CD4-positive, alpha-beta T cell treated with Interleukin-17A for 4 hours (primary cell): ENCODE measurements at regions not wholly inside any gene's neighbourhood (a gene's known extent, or its start where the extent isn't known, plus 50 kb on each side); places are given as distances from the start of the nearest gene placed in this dataset.

Source experiments
- DNase-seq: peaks from one replicate; pipeline ENCODE4 v3.0.0-alpha.2; 2020; ENCODE audit warnings: mixed read lengths

GRCh38 chr13:50071379-50071778 lies 56.1 kb downstream of the KCNRG start:
- no peak for DNase-seq

GRCh38 chr13:50072676-50073075 lies 57.4 kb downstream of the KCNRG start:
- DNase-seq: no peak

GRCh38 chr13:50073340-50073739 lies 58.1 kb downstream of the KCNRG start:
- no peak for DNase-seq

- DNase-seq: no peak
These were observed 59.6 kb downstream of the KCNRG start for GRCh38 chr13:50074843-50075242.

- no peak for DNase-seq
These were observed 60.4 kb downstream of the KCNRG start for GRCh38 chr13:50075619-50076097.

- no peak for DNase-seq
These were observed 62.2 kb downstream of the KCNRG start for GRCh38 chr13:50077431-50077830.

GRCh38 chr13:50078231-50078894 lies 63.1 kb downstream of the KCNRG start:
- DNase-seq: no peak

- DNase-seq: no peak
These were observed 63.8 kb downstream of the KCNRG start for GRCh38 chr13:50078895-50079654.

- no peak for DNase-seq
These were observed 64.5 kb downstream of the KCNRG start for GRCh38 chr13:50079655-50080202.

- peak; percentile 31 for DNase-seq
These were observed 65.1 kb downstream of the KCNRG start for GRCh38 chr13:50080203-50080910.

- DNase-seq: peak; percentile 54
These were observed 65.9 kb downstream of the KCNRG start for GRCh38 chr13:50080911-50081678.

- peak; percentile 98 for DNase-seq
These were observed 66.6 kb downstream of the KCNRG start for GRCh38 chr13:50081679-50082425.

GRCh38 chr13:50082426-50083281 lies 67.4 kb downstream of the KCNRG start:
- peak; percentile 84 for DNase-seq

GRCh38 chr13:50085063-50085462 lies 69.8 kb downstream of the KCNRG start:
- no peak for DNase-seq

- DNase-seq: no peak
These were observed 74.4 kb downstream of the KCNRG start for GRCh38 chr13:50089633-50090032.

GRCh38 chr13:50090211-50090610 lies 75.0 kb downstream of the KCNRG start:
- DNase-seq: no peak

- no peak for DNase-seq
These were observed 79.5 kb downstream of the KCNRG start for GRCh38 chr13:50094615-50095293.

GRCh38 chr13:50098693-50099092 lies 83.4 kb downstream of the KCNRG start:
- no peak for DNase-seq

GRCh38 chr13:50099473-50099872 lies 84.2 kb downstream of the KCNRG start:
- no peak for DNase-seq

- DNase-seq: no peak
These were observed 86.3 kb downstream of the KCNRG start for GRCh38 chr13:50101590-50101989.
